Liver (tissue), 8 donors: ENCODE measurements at regions not wholly inside any gene's neighbourhood (a gene's known extent, or its start where the extent isn't known, plus 50 kb on each side); places are given as distances from the start of the nearest gene placed in this dataset.
"Not testable (repeated sequence)": the region's sequence is repeated elsewhere in the genome, so short reads cannot be mapped to it uniquely, and the experiment has no call there.

Experiments
- DNase-seq: peaks from one replicate; pipeline ENCODE4 v3.0.0-alpha.2; 2017; ENCODE audit warnings: low spot score
- H3K27ac ChIP-seq, 2 donors: one replicate each; pipeline ENCODE4 v1.7.0; 2013; ENCODE audit warnings: inconsistent platforms in 2 of 2, low read length in 2 of 2, control low read depth in 1 of 2, low read depth in 1 of 2, mild to moderate bottlenecking in 1 of 2
- H3K27me3 ChIP-seq, 4 donors: one replicate each; pipeline versions ENCODE4 v1.6.1 to v1.7.0; 2013; ENCODE audit warnings: low read length in 3 of 4, inconsistent platforms in 1 of 4, mild to moderate bottlenecking in 1 of 4, moderate library complexity in 1 of 4; ENCODE audit not compliant: control insufficient read depth in 4 of 4, insufficient read depth in 4 of 4
- H3K36me3 ChIP-seq, 4 donors: one replicate each; pipeline versions ENCODE4 v1.6.1 to v1.7.0; 2013; ENCODE audit warnings: low read length in 3 of 4, mild to moderate bottlenecking in 3 of 4, low read depth in 1 of 4, moderate library complexity in 1 of 4; ENCODE audit not compliant: control insufficient read depth in 4 of 4, insufficient read depth in 3 of 4
- H3K4me1 ChIP-seq, 4 donors: one replicate each; pipeline versions ENCODE4 v1.6.1 to v1.7.0; 2013; ENCODE audit warnings: low read length in 3 of 4, mild to moderate bottlenecking in 3 of 4, moderate library complexity in 1 of 4; ENCODE audit not compliant: control insufficient read depth in 4 of 4, insufficient read depth in 4 of 4
- H3K4me3 ChIP-seq, 3 donors: one replicate each; pipeline versions ENCODE4 v1.6.1 to v1.7.0; 2013; ENCODE audit warnings: low read length in 3 of 3, control low read depth in 1 of 3, low read depth in 1 of 3, mild to moderate bottlenecking in 1 of 3
- H3K9ac ChIP-seq, 2 donors: one replicate each; pipeline ENCODE4 v1.7.0; 2013; ENCODE audit warnings: low read length in 2 of 2, mild to moderate bottlenecking in 2 of 2, moderate library complexity in 2 of 2, control low read depth in 1 of 2, low read depth in 1 of 2
- H3K9me3 ChIP-seq, 4 donors: one replicate each; pipeline versions ENCODE4 v1.6.1 to v1.7.0; 2013; ENCODE audit warnings: low read length in 3 of 4; ENCODE audit not compliant: control insufficient read depth in 4 of 4
- EGR1 ChIP-seq, 2 donors: IDR thresholded peaks; 2 replicates each; pipeline ENCODE4 v1.6.1; 2016 to 2018; ENCODE audit warnings: antibody characterized with exemption in 2 of 2, low read depth in 2 of 2
- FOXA1 ChIP-seq: IDR thresholded peaks from 2 replicates; pipeline ENCODE4 v1.6.1; 2016; ENCODE audit warnings: antibody characterized with exemption
- FOXA2 ChIP-seq: IDR thresholded peaks from 2 replicates; pipeline ENCODE4 v1.6.1; 2016; ENCODE audit warnings: antibody characterized with exemption
- HNF4A ChIP-seq, 2 donors: conservative IDR thresholded peaks; 2 replicates each; pipeline ENCODE4 v1.6.1; 2016; ENCODE audit warnings: antibody characterized with exemption in 2 of 2, mild to moderate bottlenecking in 2 of 2
- HNF4G ChIP-seq: IDR thresholded peaks from 2 replicates; pipeline ENCODE4 v1.6.1; 2016; ENCODE audit warnings: antibody characterized with exemption
- NR2F2 ChIP-seq: IDR thresholded peaks from 2 replicates; pipeline ENCODE4 v1.6.1; 2016; ENCODE audit warnings: antibody characterized with exemption
- RAD21 ChIP-seq, 2 donors: IDR thresholded peaks; 2 replicates each; pipeline ENCODE4 v1.6.1; 2016; ENCODE audit warnings: antibody characterized with exemption in 2 of 2, mild to moderate bottlenecking in 2 of 2
- RXRA ChIP-seq, 2 donors: IDR thresholded peaks; 2 replicates each; pipeline ENCODE4 v1.6.1; 2017 to 2018; ENCODE audit warnings: antibody characterized with exemption in 2 of 2, mild to moderate bottlenecking in 1 of 2
- SP1 ChIP-seq: IDR thresholded peaks from 2 replicates; pipeline ENCODE4 v1.6.1; 2018; ENCODE audit warnings: antibody characterized with exemption, mild to moderate bottlenecking
- TAF1 ChIP-seq: conservative IDR thresholded peaks from 2 replicates; pipeline ENCODE4 v1.6.1; 2016; ENCODE audit warnings: antibody characterized with exemption, mild to moderate bottlenecking
- YY1 ChIP-seq: IDR thresholded peaks from 2 replicates; pipeline ENCODE4 v1.6.1; 2016; ENCODE audit warnings: antibody characterized with exemption, mild to moderate bottlenecking
- WGBS: extraction: QIAGEN DNeasy Blood & Tissue Kit; methylation state at CpG from one replicate; pipeline ENCODE4 v1.1.7; 2013; 5-methylcytosine and 5-hydroxymethylcytosine counted together
- TF ChIP-seq, protein P1 (sequence below): IDR thresholded peaks from 2 replicates; pipeline ENCODE4 v1.6.1; 2016; ENCODE audit warnings: antibody characterized with exemption, mild to moderate bottlenecking
- TF ChIP-seq, protein P2 (sequence below): fragments of 150-350 bp; IDR thresholded peaks from 2 replicates; pipeline ENCODE4 v1.5.1; 2017; ENCODE audit warnings: improper control_type of control experiment, low read depth, low read length; ENCODE audit not compliant: missing input control
- TF ChIP-seq, protein P3 (sequence below): IDR thresholded peaks from 2 replicates; pipeline ENCODE4 v1.6.1; 2016; ENCODE audit warnings: antibody characterized with exemption
- TF ChIP-seq, protein P4 (sequence below): IDR thresholded peaks from 2 replicates; pipeline ENCODE4 v1.6.1; 2016; ENCODE audit warnings: antibody characterized with exemption
- donor health status: healthy.
- donor health status: healthy.
- donor health status: healthy.
- donor health status: healthy.
- donor health status: healthy.

DNA sequence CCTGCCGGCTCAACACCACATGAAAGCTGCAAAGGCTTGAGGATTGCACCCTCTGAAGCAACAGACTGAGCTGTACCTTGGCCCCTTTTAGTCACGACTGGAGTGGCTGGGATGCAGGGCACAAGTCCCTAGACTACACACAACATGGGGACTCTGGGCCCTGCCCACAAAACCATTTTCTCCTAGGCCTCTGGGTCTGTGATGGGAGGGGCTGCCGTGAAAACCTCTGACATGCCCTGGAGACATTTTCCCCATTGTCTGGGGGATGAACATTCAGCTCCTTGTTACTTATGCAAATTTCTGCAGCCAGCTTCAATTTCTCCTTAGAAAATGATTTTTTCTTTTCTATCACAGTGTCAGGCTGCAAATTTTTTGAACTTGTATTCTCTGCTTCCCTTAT lies 123.5 kb upstream of the SMARCAD1 start:
- no peaks in the 10 kb centered on the region for H3K36me3 ChIP-seq
- no peak for DNase-seq
- H3K4me1 ChIP-seq, result no peaks in the 10 kb centered on the region
- no peak overlapping the region for H3K9ac ChIP-seq
- peaks cover 0 to 3% (median 1%) of the 10 kb centered on the region in 4 donors for H3K9me3 ChIP-seq
- 76% methylated on average over 3 of the region's 3 CpGs for WGBS
- H3K27me3 ChIP-seq, result no peaks in the 10 kb centered on the region
- H3K27ac ChIP-seq, result no peak overlapping the region
- TF ChIP-seq SP1, result no peak
- no peak for TF ChIP-seq HNF4A (conservative IDR thresholded peaks at IDR 0.05)
- TF ChIP-seq TAF1, result no peak
- TF ChIP-seq HNF4G, result no peak
- no peak for TF ChIP-seq YY1
- TF ChIP-seq, protein P1, sequence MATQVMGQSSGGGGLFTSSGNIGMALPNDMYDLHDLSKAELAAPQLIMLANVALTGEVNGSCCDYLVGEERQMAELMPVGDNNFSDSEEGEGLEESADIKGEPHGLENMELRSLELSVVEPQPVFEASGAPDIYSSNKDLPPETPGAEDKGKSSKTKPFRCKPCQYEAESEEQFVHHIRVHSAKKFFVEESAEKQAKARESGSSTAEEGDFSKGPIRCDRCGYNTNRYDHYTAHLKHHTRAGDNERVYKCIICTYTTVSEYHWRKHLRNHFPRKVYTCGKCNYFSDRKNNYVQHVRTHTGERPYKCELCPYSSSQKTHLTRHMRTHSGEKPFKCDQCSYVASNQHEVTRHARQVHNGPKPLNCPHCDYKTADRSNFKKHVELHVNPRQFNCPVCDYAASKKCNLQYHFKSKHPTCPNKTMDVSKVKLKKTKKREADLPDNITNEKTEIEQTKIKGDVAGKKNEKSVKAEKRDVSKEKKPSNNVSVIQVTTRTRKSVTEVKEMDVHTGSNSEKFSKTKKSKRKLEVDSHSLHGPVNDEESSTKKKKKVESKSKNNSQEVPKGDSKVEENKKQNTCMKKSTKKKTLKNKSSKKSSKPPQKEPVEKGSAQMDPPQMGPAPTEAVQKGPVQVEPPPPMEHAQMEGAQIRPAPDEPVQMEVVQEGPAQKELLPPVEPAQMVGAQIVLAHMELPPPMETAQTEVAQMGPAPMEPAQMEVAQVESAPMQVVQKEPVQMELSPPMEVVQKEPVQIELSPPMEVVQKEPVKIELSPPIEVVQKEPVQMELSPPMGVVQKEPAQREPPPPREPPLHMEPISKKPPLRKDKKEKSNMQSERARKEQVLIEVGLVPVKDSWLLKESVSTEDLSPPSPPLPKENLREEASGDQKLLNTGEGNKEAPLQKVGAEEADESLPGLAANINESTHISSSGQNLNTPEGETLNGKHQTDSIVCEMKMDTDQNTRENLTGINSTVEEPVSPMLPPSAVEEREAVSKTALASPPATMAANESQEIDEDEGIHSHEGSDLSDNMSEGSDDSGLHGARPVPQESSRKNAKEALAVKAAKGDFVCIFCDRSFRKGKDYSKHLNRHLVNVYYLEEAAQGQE, result no peak
- TF ChIP-seq, protein P2, sequence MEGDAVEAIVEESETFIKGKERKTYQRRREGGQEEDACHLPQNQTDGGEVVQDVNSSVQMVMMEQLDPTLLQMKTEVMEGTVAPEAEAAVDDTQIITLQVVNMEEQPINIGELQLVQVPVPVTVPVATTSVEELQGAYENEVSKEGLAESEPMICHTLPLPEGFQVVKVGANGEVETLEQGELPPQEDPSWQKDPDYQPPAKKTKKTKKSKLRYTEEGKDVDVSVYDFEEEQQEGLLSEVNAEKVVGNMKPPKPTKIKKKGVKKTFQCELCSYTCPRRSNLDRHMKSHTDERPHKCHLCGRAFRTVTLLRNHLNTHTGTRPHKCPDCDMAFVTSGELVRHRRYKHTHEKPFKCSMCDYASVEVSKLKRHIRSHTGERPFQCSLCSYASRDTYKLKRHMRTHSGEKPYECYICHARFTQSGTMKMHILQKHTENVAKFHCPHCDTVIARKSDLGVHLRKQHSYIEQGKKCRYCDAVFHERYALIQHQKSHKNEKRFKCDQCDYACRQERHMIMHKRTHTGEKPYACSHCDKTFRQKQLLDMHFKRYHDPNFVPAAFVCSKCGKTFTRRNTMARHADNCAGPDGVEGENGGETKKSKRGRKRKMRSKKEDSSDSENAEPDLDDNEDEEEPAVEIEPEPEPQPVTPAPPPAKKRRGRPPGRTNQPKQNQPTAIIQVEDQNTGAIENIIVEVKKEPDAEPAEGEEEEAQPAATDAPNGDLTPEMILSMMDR, result no peak
- TF ChIP-seq NR2F2, result no peak
- no peak for TF ChIP-seq RAD21 (IDR thresholded peaks at IDR 0.05)
- no peak for TF ChIP-seq FOXA1
- no peak overlapping the region for H3K4me3 ChIP-seq

DNA sequence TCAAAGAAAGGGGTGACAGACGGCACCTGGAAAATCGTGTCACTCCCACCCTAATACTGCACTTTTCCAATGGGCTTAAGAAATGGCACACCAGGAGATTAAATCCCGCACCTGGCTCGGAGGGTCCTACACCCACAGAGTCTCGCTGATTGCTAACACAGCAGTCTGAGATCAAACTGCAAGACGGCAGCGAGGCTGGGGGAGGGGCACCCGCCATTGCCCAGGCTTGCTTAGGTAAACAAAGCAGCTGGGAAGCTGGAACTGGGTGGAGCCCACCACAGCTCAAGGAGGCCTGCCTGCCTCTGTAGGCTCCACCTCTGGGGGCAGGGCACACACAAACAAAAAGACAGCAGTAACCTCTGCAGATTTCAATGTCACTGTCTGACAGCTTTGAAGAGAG lies 108.5 kb upstream of the SMARCAD1 start:
- not testable (repeated sequence) for H3K27me3 ChIP-seq, H3K4me1 ChIP-seq, H3K36me3 ChIP-seq, H3K27ac ChIP-seq, H3K4me3 ChIP-seq, DNase-seq, H3K9ac ChIP-seq, H3K9me3 ChIP-seq
- WGBS, result 87% methylated on average over 8 of the region's 8 CpGs

DNA sequence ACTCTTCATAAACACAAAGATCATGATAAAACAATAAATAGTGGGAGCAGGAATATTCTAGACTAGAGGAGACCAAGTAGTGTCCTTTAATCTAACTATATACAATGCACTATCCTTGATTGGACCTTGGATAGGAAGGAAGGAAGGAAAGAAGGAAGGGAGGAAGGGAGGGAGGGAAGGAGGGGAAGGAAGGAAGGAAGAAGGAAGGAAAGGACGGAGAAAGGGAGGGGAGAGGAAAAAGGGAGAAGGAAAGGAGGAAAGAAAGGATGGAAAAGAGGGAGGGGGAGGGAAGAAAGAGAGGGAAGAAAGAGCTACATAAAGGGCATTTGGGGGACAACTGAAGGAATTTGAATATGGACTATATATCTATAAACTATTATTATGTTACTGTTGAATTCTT lies 95.0 kb upstream of the SMARCAD1 start:
- H3K27ac ChIP-seq, result no peak overlapping the region
- no peak for DNase-seq
- WGBS, result 67% methylated on average over 1 of the region's 1 CpG
- H3K4me3 ChIP-seq, result no peak overlapping the region
- peaks cover 0 to 4% (median 0%) of the 10 kb centered on the region in 4 donors for H3K9me3 ChIP-seq
- H3K36me3 ChIP-seq, result no peaks in the 10 kb centered on the region
- no peak overlapping the region for H3K9ac ChIP-seq
- no peaks in the 10 kb centered on the region for H3K27me3 ChIP-seq
- H3K4me1 ChIP-seq, result no peaks in the 10 kb centered on the region
- no peak for TF ChIP-seq EGR1 (IDR thresholded peaks at IDR 0.05; ENCODE audit: low read depth in 2 of 2)
- TF ChIP-seq, protein P1, result no peak
- no peak for TF ChIP-seq RAD21 (IDR thresholded peaks at IDR 0.05)
- no peak for TF ChIP-seq HNF4A (conservative IDR thresholded peaks at IDR 0.05)
- TF ChIP-seq SP1, result no peak
- TF ChIP-seq, protein P3, sequence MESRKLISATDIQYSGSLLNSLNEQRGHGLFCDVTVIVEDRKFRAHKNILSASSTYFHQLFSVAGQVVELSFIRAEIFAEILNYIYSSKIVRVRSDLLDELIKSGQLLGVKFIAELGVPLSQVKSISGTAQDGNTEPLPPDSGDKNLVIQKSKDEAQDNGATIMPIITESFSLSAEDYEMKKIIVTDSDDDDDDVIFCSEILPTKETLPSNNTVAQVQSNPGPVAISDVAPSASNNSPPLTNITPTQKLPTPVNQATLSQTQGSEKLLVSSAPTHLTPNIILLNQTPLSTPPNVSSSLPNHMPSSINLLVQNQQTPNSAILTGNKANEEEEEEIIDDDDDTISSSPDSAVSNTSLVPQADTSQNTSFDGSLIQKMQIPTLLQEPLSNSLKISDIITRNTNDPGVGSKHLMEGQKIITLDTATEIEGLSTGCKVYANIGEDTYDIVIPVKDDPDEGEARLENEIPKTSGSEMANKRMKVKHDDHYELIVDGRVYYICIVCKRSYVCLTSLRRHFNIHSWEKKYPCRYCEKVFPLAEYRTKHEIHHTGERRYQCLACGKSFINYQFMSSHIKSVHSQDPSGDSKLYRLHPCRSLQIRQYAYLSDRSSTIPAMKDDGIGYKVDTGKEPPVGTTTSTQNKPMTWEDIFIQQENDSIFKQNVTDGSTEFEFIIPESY, result no peak
- no peak for TF ChIP-seq RXRA (IDR thresholded peaks at IDR 0.05)
- TF ChIP-seq TAF1, result no peak
- TF ChIP-seq YY1, result no peak
- TF ChIP-seq, protein P4, sequence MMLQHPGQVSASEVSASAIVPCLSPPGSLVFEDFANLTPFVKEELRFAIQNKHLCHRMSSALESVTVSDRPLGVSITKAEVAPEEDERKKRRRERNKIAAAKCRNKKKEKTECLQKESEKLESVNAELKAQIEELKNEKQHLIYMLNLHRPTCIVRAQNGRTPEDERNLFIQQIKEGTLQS, result no peak
- no peak for TF ChIP-seq FOXA2
